ENCODE measurements at regions not wholly inside any gene's neighbourhood (a gene's known extent, or its start where the extent isn't known, plus 50 kb on each side); places are given as distances from the start of the nearest gene placed in this dataset.

DNA sequence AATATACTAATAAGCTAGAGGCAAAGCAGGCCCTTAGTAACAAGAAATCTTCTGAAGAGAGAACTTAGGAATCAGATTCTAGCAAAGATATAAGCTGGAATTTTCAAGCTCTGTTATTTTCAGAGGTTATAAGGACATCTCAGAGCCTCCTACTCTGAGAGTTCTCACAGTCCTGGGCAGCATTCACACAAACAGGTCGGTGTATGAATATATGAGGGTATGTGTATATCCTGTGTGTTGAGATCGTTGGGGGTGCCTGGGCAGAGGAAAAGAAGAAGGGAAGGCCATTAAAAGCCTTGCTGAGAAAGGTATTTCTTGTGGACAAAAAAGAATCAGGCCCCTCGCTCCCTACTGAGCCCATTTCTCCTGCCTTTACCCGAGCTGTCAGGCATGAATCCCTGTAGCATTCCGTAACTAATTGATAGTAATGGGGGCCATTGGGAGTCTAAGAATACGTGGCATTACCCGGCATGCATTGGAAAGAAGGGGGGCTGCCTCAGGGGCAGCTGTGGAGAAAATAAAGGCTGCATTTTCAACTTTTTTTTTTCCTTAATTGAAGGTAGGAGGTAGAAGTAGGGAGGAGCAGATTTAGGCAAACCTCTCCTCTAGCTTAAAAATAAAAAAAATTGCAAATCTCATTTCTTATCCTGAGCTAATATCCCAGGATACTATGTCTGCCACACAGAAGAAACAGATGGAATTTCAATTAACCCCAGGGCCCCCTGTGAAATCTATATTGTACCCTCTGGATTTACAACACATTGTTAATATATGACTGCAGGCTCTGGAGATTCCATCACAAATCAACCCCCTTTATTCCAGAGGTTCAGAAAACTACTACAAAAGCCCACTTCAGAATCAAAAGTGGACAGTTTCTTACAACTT is 103.8 kb downstream of the GTPBP8 start:
- H4K20me1 ChIP-seq (ENCODE audit: insufficient read depth, low read length), result no peaks in the 10 kb centered on the region
- H3K4me2 ChIP-seq (ENCODE audit: low read length), result no peak overlapping the region
- no peak for DNase-seq (ENCODE audit: low spot score)
- H3K36me3 ChIP-seq (ENCODE audit: insufficient read depth, low read length), result no peaks in the 10 kb centered on the region
- no peaks in the 10 kb centered on the region for H3K9me3 ChIP-seq (ENCODE audit: low read length)
- H3K4me1 ChIP-seq (ENCODE audit: insufficient read depth, low read length, poor library complexity, severe bottlenecking), result no peaks in the 10 kb centered on the region
- no peak overlapping the region for H3K27ac ChIP-seq (ENCODE audit: low read depth, low read length, poor library complexity, severe bottlenecking)
- H3K9me2 ChIP-seq (ENCODE audit: insufficient read depth, low read length), result no peaks in the 10 kb centered on the region
- ChIA-PET POLR2A (interaction anchor here (0.6 to 1.0 kb wide), 3 partner anchors 18 to 950 kb away, joined by 3 to 9 read pairs (median 3); no protein-coding TSS in a partner anchor), CTCF (ENCODE audit: unreplicated experiment) (no interaction called here)
- H3K4me3 ChIP-seq (ENCODE audit: low read depth, low read length, poor library complexity, severe bottlenecking), result no peak overlapping the region
- no peaks in the 10 kb centered on the region for H3K79me2 ChIP-seq (ENCODE audit: insufficient read depth, low read depth, low read length)
- intact Hi-C loops (cut with micrococcal nuclease; ENCODE audit: unreplicated experiment), result no loop called here
- TF ChIP-seq, protein P1, sequence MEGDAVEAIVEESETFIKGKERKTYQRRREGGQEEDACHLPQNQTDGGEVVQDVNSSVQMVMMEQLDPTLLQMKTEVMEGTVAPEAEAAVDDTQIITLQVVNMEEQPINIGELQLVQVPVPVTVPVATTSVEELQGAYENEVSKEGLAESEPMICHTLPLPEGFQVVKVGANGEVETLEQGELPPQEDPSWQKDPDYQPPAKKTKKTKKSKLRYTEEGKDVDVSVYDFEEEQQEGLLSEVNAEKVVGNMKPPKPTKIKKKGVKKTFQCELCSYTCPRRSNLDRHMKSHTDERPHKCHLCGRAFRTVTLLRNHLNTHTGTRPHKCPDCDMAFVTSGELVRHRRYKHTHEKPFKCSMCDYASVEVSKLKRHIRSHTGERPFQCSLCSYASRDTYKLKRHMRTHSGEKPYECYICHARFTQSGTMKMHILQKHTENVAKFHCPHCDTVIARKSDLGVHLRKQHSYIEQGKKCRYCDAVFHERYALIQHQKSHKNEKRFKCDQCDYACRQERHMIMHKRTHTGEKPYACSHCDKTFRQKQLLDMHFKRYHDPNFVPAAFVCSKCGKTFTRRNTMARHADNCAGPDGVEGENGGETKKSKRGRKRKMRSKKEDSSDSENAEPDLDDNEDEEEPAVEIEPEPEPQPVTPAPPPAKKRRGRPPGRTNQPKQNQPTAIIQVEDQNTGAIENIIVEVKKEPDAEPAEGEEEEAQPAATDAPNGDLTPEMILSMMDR (conservative IDR thresholded peaks at IDR 0.05; ENCODE audit: low read length), result no peak
- TF ChIP-seq EZH2phosphoT487 (IDR thresholded peaks at IDR 0.05; ENCODE audit: borderline replicate concordance, low read depth, low read length), result no peak
- no peak overlapping the region for H2AFZ ChIP-seq (ENCODE audit: low read length)
- no TSS peak for BruUV-seq (replicated peaks)

DNA sequence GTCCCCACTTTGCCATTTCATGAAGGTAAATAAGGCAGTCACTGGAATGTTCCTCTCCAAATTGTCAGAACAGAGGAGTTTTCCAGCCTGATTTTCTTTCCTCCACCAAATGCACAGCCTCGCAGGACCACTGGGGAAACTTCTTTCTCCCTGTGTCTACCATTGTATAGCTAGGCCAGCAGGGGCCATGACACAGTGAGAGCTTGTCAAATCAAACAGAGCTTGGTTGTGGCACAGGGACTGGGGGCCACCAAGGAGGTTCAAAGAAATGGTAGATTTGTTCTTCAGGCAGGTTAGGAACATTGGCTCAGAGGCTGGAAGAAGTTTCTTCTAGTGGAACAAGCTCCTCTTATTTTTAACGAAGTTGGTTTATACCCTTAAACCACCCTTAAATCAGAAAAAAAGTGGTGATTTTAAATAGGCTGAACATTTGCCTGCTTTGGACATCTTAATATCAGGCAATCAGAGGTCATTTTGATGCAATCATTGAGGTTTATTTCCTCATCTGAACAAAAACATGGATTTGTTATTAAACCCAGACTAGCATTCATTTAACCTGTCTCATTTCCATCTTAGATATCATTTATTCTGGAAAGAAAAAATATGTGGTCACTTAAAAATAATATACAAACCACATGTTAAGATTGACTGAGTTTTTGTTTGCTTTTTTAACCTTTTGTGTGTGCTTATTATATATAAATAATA is 105.6 kb downstream of the GTPBP8 start:
- Histone ChIP-seq H4K20me1 (ENCODE audit: insufficient read depth, low read length) (no peaks in the 10 kb centered on the region), H3K27ac (ENCODE audit: low read depth, low read length, poor library complexity, severe bottlenecking) (no peak overlapping the region), H3K4me3 (ENCODE audit: low read depth, low read length, poor library complexity, severe bottlenecking) (no peak overlapping the region), H3K79me2 (ENCODE audit: insufficient read depth, low read depth, low read length) (no peaks in the 10 kb centered on the region), H2AFZ (ENCODE audit: low read length) (no peak overlapping the region), H3K9me2 (ENCODE audit: insufficient read depth, low read length) (no peaks in the 10 kb centered on the region), H3K36me3 (ENCODE audit: insufficient read depth, low read length) (no peaks in the 10 kb centered on the region), H3K4me2 (ENCODE audit: low read length) (no peak overlapping the region), H3K4me1 (ENCODE audit: insufficient read depth, low read length, poor library complexity, severe bottlenecking) (no peaks in the 10 kb centered on the region), H3K9me3 (ENCODE audit: low read length) (no peaks in the 10 kb centered on the region)
- intact Hi-C loops (cut with micrococcal nuclease; ENCODE audit: unreplicated experiment), result no loop called here
- CTCF ChIA-PET (ENCODE audit: unreplicated experiment), result no interaction called here
- no peak for DNase-seq (ENCODE audit: low spot score)
- POLR2A ChIA-PET, result no interaction called here
- BruUV-seq (replicated peaks), result no TSS peak
- TF ChIP-seq EZH2phosphoT487 (IDR thresholded peaks at IDR 0.05; ENCODE audit: borderline replicate concordance, low read depth, low read length), result no peak
- TF ChIP-seq, protein P1 (conservative IDR thresholded peaks at IDR 0.05; ENCODE audit: low read length), result no peak
